Gastrocnemius medialis (tissue), 4 donors: ENCODE measurements at regions not wholly inside any gene's neighbourhood (a gene's known extent, or its start where the extent isn't known, plus 50 kb on each side); places are given as distances from the start of the nearest gene placed in this dataset.
"Not testable (repeated sequence)": the region's sequence is repeated elsewhere in the genome, so short reads cannot be mapped to it uniquely, and the experiment has no call there.

Experiments
- CTCF ChIP-seq, 5 experiments: fragments of 450-650 bp in 3 of 5; fragments of 200-600 bp in 2 of 5; sonication (generic) in 2 of 5; IDR thresholded peaks in 4 of 5; conservative IDR thresholded peaks in 1 of 5; 1 replicate in 4 of 5; 2 replicates in 1 of 5; pipeline ENCODE4 v1.5.1; 2016 to 2019; ENCODE audit warnings: antibody characterized with exemption in 5 of 5, mild to moderate bottlenecking in 3 of 5, moderate library complexity in 3 of 5
- POLR2A ChIP-seq, 2 donors: fragments of 450-650 bp; IDR thresholded peaks; one replicate each; pipeline ENCODE4 v1.6.1; 2017; ENCODE audit warnings: antibody characterized with exemption in 2 of 2, mild to moderate bottlenecking in 2 of 2, moderate library complexity in 2 of 2

- not testable (repeated sequence) for TF ChIP-seq CTCF (IDR thresholded peaks at IDR 0.05 in 4 of 5, conservative IDR thresholded peaks at IDR 0.05 in 1 of 5); POLR2A (IDR thresholded peaks at IDR 0.05)
These were observed 942.5 kb downstream of the TMEM121 start for GRCh38 chr14:106468869-106469268.
